GM19025 (cell line): ENCODE measurements at regions not wholly inside any gene's neighbourhood (a gene's known extent, or its start where the extent isn't known, plus 50 kb on each side); places are given as distances from the start of the nearest gene placed in this dataset.

Experiments
- ATAC-seq: cut with Tn5 transposase; IDR thresholded peaks from one replicate; pipeline ENCODE4 v1.9.1; 2021; ENCODE audit warnings: mild to moderate bottlenecking, low read depth, moderate library complexity; ENCODE audit not compliant: unreplicated experiment

DNA sequence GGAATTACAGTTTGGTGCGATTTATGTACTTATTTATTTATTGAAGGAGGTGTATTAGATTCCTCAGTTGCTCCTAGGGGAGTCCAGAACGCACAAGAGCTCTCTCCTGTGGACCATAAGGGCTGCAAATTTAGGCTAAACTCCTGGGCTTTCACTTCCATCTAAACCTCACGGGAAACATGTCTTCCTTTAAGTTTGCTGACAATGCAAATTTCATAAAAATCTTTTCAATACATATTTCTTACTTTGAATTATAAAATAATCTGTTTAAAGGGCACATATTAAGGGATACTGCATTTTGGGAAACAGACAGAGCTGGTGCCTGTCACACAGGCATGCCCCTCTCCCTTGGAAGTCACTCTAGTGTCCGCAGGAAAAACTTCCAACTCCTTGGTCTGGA lies 438.0 kb upstream of the CPEB2 start:
- no peak for ATAC-seq

DNA sequence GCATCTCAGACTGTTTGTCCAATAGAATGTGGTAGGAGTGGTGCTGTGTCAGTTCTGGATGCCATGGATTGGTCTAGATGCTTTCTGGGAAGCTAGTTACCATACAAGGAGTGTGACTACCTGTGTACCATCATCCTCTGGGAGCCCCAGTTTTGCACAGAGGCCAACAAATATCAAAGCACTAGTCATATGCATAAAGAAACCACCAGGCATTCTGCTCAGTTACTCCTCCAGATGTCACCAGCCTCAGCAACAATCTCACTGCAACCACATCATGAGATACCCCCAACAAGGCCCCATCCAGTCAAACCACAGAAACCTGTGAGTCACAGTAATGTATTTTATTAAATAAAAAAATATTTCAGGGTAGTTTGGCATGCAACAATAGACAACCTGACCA lies 435.8 kb upstream of the CPEB2 start:
- no peak for ATAC-seq

- no peak for ATAC-seq
Observed at GRCh38 chr4:14568351-14568750, 433.9 kb upstream of the CPEB2 start.

DNA sequence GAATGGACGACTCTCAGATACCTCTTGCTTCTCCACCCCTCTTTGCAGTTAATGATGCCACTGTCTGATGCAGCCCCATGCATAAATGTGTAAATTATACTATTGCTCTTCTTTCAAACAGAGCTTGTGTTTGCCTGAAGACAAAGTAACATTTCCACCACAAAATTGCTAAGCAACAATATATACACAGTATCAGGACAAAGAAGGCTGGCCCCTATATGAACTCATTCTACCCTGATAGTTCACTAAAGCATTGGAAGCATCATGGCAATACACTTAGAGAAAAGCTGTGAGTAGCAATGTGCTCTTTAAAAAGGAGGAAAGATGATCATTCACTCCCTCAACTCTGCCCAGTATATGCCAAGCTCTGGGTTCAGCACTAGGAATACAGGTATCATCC lies 427.0 kb upstream of the CPEB2 start:
- ATAC-seq: no peak

- ATAC-seq: no peak
Observed at GRCh38 chr4:14575919-14576318, 426.4 kb upstream of the CPEB2 start.

DNA sequence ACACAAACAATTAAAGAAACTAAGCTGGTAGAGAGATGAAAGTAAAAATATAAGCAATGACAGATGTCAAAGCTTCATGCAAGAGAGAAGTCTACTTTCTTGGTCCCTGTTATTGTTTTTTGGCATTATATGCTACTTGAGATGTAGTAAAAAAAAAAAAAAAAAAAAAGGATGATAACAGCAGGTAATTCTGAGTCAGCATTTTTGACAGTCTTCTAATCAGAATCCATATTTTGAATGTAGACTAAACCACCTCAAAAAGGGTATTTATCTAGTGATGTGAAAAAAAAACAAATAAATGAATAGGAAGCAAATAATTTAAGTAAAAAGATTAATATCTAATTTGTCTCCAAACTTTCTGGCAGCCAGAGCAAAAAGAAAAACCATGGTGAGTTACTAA lies 422.2 kb upstream of the CPEB2 start:
- ATAC-seq: no peak

- ATAC-seq: no peak
Observed at GRCh38 chr4:14581741-14582140, 420.5 kb upstream of the CPEB2 start.

DNA sequence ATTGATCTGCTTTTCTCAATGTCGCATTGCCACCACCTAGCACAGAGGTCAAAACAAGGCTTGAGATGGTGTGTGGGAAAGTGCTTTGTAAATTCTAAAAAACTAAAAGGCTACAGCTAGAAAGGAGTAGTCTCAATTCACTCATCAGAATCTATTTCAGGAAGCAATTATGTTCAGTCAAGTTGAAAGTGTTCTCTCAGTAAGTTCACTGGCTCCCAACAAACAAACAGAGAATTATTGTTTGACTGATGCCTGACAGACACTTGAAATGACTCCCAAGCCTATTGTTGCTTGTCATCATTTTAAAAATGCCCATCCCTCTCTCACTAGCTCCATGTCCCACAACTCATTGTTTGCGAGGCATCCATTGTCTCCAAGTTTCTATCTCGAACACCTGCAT lies 419.6 kb upstream of the CPEB2 start:
- ATAC-seq: no peak

GRCh38 chr4:14583331-14583730 lies 418.9 kb upstream of the CPEB2 start:
- peak; percentile 13 for ATAC-seq

DNA sequence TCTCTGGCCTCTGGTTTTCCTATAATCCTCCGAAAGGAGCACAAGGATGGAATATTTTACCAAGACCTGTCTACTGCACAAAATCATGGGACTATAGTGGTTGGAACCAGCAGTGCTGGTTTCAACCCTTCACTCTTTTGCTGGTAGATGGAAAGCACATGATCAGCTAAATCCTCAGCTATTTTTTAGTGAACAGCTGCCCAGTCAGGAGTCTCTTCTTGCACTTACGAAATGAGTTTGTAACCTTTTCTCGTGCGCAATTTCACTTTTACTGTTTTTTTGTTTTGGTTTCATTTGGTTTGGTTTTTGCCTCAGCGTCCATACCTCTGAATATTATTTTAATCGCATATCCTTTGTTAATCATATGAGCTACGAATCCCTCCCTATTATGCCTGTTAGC lies 418.5 kb upstream of the CPEB2 start:
- ATAC-seq: peak; percentile 61

GRCh38 chr4:14592950-14593349 lies 409.3 kb upstream of the CPEB2 start:
- ATAC-seq: no peak

- ATAC-seq: no peak
Observed at GRCh38 chr4:14596028-14596427, 406.3 kb upstream of the CPEB2 start.

DNA sequence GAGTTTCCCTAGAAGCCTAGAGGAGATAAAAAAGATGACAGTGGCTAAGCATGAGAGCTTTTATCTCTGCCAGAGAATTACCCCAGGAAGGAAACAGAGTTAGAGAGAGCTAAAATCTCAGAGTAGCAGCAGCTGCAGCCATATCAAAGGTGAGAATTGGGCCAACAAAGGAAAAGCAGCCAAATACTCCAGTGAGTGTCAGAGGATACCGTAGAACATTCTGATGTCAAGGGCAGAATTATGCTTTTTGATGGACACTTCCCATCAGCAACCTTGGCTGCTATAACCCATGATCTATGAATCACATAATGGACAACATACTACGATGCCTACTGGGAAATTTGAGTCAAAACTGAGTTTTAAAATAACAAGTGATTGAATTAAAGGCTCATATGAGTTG lies 405.8 kb upstream of the CPEB2 start:
- ATAC-seq: no peak

GRCh38 chr4:14596904-14597303 lies 405.4 kb upstream of the CPEB2 start:
- no peak for ATAC-seq

- ATAC-seq: no peak
Observed at GRCh38 chr4:14602206-14602605, 400.1 kb upstream of the CPEB2 start.

DNA sequence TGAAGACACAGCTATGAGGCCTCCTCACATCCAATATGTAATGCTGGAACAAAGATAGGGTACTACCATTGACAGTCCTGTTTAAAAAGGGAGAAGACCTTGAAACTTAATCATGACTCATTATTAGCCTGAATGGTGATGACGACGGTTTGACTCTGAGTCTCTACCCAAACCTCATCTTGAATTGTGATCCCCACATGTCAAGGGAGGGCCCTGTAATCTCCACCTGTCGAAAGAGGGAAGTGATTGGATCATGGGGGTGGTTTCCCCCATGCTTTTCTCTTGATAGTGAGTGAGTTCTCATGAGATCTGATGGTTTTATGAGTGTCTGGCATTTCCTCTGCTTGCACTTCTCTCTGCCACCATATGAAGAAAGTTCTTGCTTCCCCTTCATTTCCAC lies 395.3 kb upstream of the CPEB2 start:
- ATAC-seq: no peak

GRCh38 chr4:14607578-14607977 lies 394.7 kb upstream of the CPEB2 start:
- no peak for ATAC-seq

- no peak for ATAC-seq
Observed at GRCh38 chr4:14608630-14609029, 393.7 kb upstream of the CPEB2 start.

DNA sequence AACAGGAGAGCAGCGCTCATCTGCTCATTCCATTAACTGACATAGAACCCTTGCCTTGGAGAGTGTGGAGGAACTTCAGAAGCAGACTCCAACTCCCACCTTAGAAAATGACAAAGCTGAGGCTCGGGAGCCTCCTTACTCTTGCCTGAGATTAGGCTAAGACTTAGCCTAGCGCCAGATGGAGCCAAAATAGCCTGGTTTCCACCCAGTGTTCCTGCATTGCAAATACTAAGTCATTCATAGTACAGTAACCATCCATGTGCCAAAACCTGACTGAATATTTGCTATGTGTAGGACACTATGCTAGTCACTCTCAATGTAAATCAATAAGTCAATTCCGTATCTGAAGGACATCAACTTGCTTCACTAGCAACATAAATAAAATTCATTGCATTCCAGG lies 387.4 kb upstream of the CPEB2 start:
- ATAC-seq: no peak

GRCh38 chr4:14615671-14616070 lies 386.6 kb upstream of the CPEB2 start:
- no peak for ATAC-seq

- no peak for ATAC-seq
Observed at GRCh38 chr4:14620567-14621141, 381.6 kb upstream of the CPEB2 start.

DNA sequence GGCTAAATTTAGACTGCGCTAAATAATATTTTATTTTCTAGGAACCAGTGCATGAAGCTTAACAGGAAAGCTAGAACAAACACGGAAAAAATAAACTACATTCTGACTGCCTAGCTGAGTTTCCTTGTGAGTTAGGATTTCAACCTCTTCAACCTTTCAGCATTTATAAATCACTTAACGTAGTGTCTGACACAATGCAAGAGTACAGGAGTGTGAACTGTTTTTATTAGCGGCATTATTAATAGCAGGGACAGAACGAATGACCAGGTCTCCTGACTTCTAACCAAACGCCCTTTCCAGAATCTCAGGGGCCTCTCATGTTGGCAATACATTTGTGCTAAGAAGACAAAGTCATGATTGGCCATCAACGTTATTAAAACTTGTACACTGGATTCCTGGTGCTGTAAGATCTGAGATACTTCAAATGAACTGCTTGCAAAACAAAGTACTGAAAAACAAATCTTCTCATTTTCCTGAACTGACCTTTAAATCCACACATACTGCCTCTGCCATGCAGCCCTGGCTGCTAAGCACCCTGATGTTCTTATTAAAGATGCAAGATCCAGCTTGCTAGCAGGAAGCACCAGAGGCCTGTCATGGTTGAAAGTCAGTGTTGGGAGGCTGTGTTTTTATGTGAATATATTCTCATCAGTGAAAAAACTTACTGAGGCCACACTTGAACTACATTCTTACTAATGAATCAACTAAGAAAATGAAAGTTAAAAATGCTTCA lies 380.4 kb upstream of the CPEB2 start:
- no peak for ATAC-seq

GRCh38 chr4:14627038-14627437 lies 375.2 kb upstream of the CPEB2 start:
- ATAC-seq: no peak
